K562 (cell line): ENCODE measurements at regions not wholly inside any gene's neighbourhood (a gene's known extent, or its start where the extent isn't known, plus 50 kb on each side); places are given as distances from the start of the nearest gene placed in this dataset.

Experiments
- FOXK1 ChIP-seq: sonication (generic); formaldehyde crosslinking; IDR thresholded peaks from 2 replicates; pipeline ENCODE4 v1.8.0; 2022; ENCODE audit warnings: missing genetic modification reagents, mild to moderate bottlenecking, borderline replicate concordance
- GABPA ChIP-seq: fragments of 200-800 bp; sonication (Bioruptor generic); conservative IDR thresholded peaks from 2 replicates; pipeline ENCODE4 v1.6.1; 2016; ENCODE audit warnings: low read depth, missing genetic modification characterization, missing compliant biosample characterization
- GATAD2A ChIP-seq: fragments of 450-650 bp; IDR thresholded peaks from 2 replicates; pipeline ENCODE4 v1.6.1; 2017
- HDGF ChIP-seq: fragments of 450-650 bp; IDR thresholded peaks from 2 replicates; pipeline ENCODE4 v1.6.1; 2016
- HMG20A ChIP-seq: fragments of 450-650 bp; formaldehyde crosslinking; conservative IDR thresholded peaks from 2 replicates; pipeline ENCODE4 v1.4.0; 2020; ENCODE audit warnings: mild to moderate bottlenecking, mixed read lengths
- SRSF7 ChIP-seq: fragments of 200-400 bp; formaldehyde crosslinking; optimal IDR thresholded peaks from 2 replicates; pipeline ENCODE3; 2017; ENCODE audit warnings: mild to moderate bottlenecking, low read depth, low read length
- UBTF ChIP-seq, 2 experiments: IDR thresholded peaks; 2 replicates each; pipeline ENCODE4 v1.6.1; 2012; ENCODE audit warnings: improper control_type of control experiment in 2 of 2, low read depth in 2 of 2, low read length in 2 of 2, borderline replicate concordance in 1 of 2
- ZBTB1 ChIP-seq: sonication (generic); formaldehyde crosslinking; IDR thresholded peaks from 2 replicates; pipeline ENCODE4 v1.8.1; 2023; ENCODE audit warnings: missing genetic modification reagents, low read depth, mild to moderate bottlenecking, borderline replicate concordance
- ZFX ChIP-seq: sonication (generic); formaldehyde crosslinking; IDR thresholded peaks from 2 replicates; pipeline ENCODE4 v1.8.0; 2022; ENCODE audit warnings: mild to moderate bottlenecking, missing genetic modification reagents, moderate library complexity
- ZNF165 ChIP-seq: fragments of 250-450 bp; sonication (Bioruptor Pico); IDR thresholded peaks from 2 replicates; pipeline ENCODE4 v1.4.0; 2020; ENCODE audit warnings: borderline replicate concordance
- ZNF175 ChIP-seq: fragments of 200-800 bp; sonication (Bioruptor generic); IDR thresholded peaks from 2 replicates; pipeline ENCODE4 v1.6.1; 2016; ENCODE audit warnings: low read depth, mild to moderate bottlenecking, missing genetic modification characterization, missing compliant biosample characterization
- ZNF280B ChIP-seq: fragments of 250-450 bp; sonication (Bioruptor Pico); IDR thresholded peaks from 2 replicates; pipeline ENCODE4 v1.5.1; 2021; ENCODE audit warnings: mild to moderate bottlenecking
- TF ChIP-seq, protein P1 (sequence below): fragments of 450-650 bp; IDR thresholded peaks from 2 replicates; pipeline ENCODE4 v1.6.1; 2016; ENCODE audit warnings: borderline replicate concordance
- TF ChIP-seq, protein P2 (sequence below): fragments of 450-650 bp; IDR thresholded peaks from 2 replicates; pipeline ENCODE4 v1.6.1; 2016
- TF ChIP-seq, protein P3 (sequence below): fragments of 200-800 bp; sonication (Bioruptor generic); IDR thresholded peaks from 2 replicates; pipeline ENCODE4 v1.6.1; 2017; ENCODE audit warnings: missing genetic modification characterization, missing compliant biosample characterization
- TF ChIP-seq, protein P4 (sequence below): IDR thresholded peaks from 2 replicates; pipeline ENCODE4 v1.6.1; 2014; ENCODE audit warnings: antibody characterized with exemption

- no peak for TF ChIP-seq ZBTB1 (CRISPR knock-in tag)
- TF ChIP-seq FOXK1 (CRISPR knock-in tag) = no peak
- TF ChIP-seq, protein P1, sequence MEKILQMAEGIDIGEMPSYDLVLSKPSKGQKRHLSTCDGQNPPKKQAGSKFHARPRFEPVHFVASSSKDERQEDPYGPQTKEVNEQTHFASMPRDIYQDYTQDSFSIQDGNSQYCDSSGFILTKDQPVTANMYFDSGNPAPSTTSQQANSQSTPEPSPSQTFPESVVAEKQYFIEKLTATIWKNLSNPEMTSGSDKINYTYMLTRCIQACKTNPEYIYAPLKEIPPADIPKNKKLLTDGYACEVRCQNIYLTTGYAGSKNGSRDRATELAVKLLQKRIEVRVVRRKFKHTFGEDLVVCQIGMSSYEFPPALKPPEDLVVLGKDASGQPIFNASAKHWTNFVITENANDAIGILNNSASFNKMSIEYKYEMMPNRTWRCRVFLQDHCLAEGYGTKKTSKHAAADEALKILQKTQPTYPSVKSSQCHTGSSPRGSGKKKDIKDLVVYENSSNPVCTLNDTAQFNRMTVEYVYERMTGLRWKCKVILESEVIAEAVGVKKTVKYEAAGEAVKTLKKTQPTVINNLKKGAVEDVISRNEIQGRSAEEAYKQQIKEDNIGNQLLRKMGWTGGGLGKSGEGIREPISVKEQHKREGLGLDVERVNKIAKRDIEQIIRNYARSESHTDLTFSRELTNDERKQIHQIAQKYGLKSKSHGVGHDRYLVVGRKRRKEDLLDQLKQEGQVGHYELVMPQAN = no peak
- no peak for TF ChIP-seq HDGF
- no peak for TF ChIP-seq ZFX
- TF ChIP-seq GATAD2A = no peak
- no peak for TF ChIP-seq GABPA (tag)
- no peak for TF ChIP-seq SRSF7
- no peak for TF ChIP-seq UBTF (IDR thresholded peaks at IDR 0.05; ENCODE audit: borderline replicate concordance in 1 of 2, low read depth in 2 of 2, low read length in 2 of 2)
- no peak for TF ChIP-seq HMG20A (CRISPR knock-in tag)
- TF ChIP-seq, protein P2, sequence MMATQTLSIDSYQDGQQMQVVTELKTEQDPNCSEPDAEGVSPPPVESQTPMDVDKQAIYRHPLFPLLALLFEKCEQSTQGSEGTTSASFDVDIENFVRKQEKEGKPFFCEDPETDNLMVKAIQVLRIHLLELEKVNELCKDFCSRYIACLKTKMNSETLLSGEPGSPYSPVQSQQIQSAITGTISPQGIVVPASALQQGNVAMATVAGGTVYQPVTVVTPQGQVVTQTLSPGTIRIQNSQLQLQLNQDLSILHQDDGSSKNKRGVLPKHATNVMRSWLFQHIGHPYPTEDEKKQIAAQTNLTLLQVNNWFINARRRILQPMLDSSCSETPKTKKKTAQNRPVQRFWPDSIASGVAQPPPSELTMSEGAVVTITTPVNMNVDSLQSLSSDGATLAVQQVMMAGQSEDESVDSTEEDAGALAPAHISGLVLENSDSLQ = peak; percentile 58
- peak; percentile 74; the same call in 1 of the 2 replicates for TF ChIP-seq ZNF175 (CRISPR knock-in tag)
- TF ChIP-seq, protein P3, sequence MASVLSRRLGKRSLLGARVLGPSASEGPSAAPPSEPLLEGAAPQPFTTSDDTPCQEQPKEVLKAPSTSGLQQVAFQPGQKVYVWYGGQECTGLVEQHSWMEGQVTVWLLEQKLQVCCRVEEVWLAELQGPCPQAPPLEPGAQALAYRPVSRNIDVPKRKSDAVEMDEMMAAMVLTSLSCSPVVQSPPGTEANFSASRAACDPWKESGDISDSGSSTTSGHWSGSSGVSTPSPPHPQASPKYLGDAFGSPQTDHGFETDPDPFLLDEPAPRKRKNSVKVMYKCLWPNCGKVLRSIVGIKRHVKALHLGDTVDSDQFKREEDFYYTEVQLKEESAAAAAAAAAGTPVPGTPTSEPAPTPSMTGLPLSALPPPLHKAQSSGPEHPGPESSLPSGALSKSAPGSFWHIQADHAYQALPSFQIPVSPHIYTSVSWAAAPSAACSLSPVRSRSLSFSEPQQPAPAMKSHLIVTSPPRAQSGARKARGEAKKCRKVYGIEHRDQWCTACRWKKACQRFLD (CRISPR knock-in tag) = peak; percentile 51; the same call in 1 of the 2 replicates
- TF ChIP-seq, protein P4, sequence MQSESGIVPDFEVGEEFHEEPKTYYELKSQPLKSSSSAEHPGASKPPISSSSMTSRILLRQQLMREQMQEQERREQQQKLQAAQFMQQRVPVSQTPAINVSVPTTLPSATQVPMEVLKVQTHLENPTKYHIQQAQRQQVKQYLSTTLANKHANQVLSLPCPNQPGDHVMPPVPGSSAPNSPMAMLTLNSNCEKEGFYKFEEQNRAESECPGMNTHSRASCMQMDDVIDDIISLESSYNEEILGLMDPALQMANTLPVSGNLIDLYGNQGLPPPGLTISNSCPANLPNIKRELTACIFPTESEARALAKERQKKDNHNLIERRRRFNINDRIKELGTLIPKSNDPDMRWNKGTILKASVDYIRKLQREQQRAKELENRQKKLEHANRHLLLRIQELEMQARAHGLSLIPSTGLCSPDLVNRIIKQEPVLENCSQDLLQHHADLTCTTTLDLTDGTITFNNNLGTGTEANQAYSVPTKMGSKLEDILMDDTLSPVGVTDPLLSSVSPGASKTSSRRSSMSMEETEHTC = no peak
- TF ChIP-seq ZNF165 (CRISPR knock-in tag) = no peak
- no peak for TF ChIP-seq ZNF280B (CRISPR knock-in tag)
Measured at GRCh38 chr2:64807417-64807816, 153.7 kb upstream of the SERTAD2 start (continued).
